ENCODE measurements at regions not wholly inside any gene's neighbourhood (a gene's known extent, or its start where the extent isn't known, plus 50 kb on each side); places are given as distances from the start of the nearest gene placed in this dataset.

DNA sequence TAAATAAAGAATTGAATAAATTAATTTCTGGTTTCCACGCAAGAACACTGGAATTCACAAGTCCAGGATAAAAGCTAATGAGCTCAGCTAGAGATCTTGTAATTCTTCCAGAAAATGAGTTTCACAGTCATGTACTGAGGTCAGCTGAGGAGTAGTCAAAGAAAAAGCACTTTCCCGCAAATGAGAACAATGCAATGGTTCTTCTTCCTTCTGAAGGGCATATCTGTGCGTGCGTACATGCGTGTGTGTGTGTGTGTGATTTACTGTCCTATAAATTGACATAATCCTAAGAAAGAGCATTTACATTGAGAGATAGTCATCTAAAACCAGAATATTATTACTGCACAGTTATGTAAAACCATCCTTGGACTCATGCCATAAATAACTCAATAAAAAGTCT lies 968.9 kb upstream of the EYS start:
- Histone ChIP-seq H3K4me3 (ENCODE audit: extremely low read depth in 1 of 4, insufficient read depth in 2 of 4, low read depth in 3 of 4, low read length in 4 of 4) (no peak overlapping the region), H3K27me3 (replicated peaks in 1 of 4; ENCODE audit: control insufficient read depth in 3 of 4, extremely low read depth in 1 of 4, insufficient read depth in 3 of 4, low read length in 3 of 4) (no peaks in the 10 kb centered on the region), H3K79me1 (ENCODE audit: low read depth, low read length) (no peaks in the 10 kb centered on the region), H4K5ac (ENCODE audit: insufficient read length, low read depth, low read length) (no peak overlapping the region), H4K20me1 (replicated peaks in 1 of 2; ENCODE audit: control insufficient read depth in 1 of 2, insufficient read depth in 2 of 2, low read length in 2 of 2) (no peaks in the 10 kb centered on the region), H3K4me1 (replicated peaks in 1 of 4; ENCODE audit: control insufficient read depth in 3 of 4, insufficient read depth in 4 of 4, low read length in 3 of 4) (no peaks in the 10 kb centered on the region), H3K23ac (ENCODE audit: insufficient read length) (no peak overlapping the region), H2AFZ (ENCODE audit: low read length) (no peak overlapping the region), H2BK120ac (replicated peaks; ENCODE audit: low read depth, low read length) (no peak overlapping the region), H3K4me2 (ENCODE audit: insufficient read depth in 1 of 2, low read depth in 2 of 2, low read length in 2 of 2) (no peak overlapping the region), H2BK12ac (ENCODE audit: low read depth, low read length) (no peak overlapping the region), H4K91ac (replicated peaks; ENCODE audit: insufficient read length, low read length) (no peak overlapping the region), H3K23me2 (ENCODE audit: low read depth, low read length) (no peaks in the 10 kb centered on the region), H3K4ac (replicated peaks; ENCODE audit: insufficient read length, low read depth, low read length) (no peak overlapping the region), H3K14ac (ENCODE audit: insufficient read length) (no peak overlapping the region), H4K8ac (ENCODE audit: extremely low read depth, insufficient read depth, low read length) (no peak overlapping the region), H3K56ac (replicated peaks; ENCODE audit: insufficient read length, low read depth, low read length) (no peak overlapping the region), H2BK15ac (ENCODE audit: low read length) (no peak overlapping the region), H3K36me3 (ENCODE audit: control insufficient read depth in 2 of 4, insufficient read depth in 4 of 4, low read length in 3 of 4) (no peaks in the 10 kb centered on the region), H3K27ac (ENCODE audit: low read depth, low read length) (no peak overlapping the region), H2AK5ac (ENCODE audit: low read depth, low read length) (no peak overlapping the region), H3K79me2 (ENCODE audit: control insufficient read depth in 1 of 2, insufficient read depth in 2 of 2, low read length in 2 of 2) (no peaks in the 10 kb centered on the region), H3K9me3 (ENCODE audit: insufficient read depth in 2 of 2, low read depth in 1 of 2, low read length in 1 of 2) (no peaks in the 10 kb centered on the region), H2BK5ac (ENCODE audit: low read depth, low read length) (no peak overlapping the region), H3K18ac (ENCODE audit: extremely low read depth, low read length) (no peak overlapping the region), H3K9ac (replicated peaks in 1 of 4; ENCODE audit: extremely low read depth in 1 of 4, low read depth in 3 of 4, low read length in 3 of 4) (no peak overlapping the region), H2BK20ac (ENCODE audit: low read length) (no peak overlapping the region)
- 97% methylated on average over 5 of the region's 5 CpGs; no CpG with 5 or more reads in 1 of the 2 experiments for WGBS, 2 experiments (ENCODE audit: extremely low coverage in 1 of 2, insufficient coverage in 1 of 2, insufficient read length in 1 of 2, insufficient replicate concordance in 2 of 2, low coverage in 1 of 2, low lambda C conversion rate in 2 of 2, missing lambda C conversion rate in 1 of 2)
- DNase-seq (ENCODE audit: low read depth in 1 of 2, low spot score in 2 of 2) (no peak), FAIRE-seq (no peak)
- POLR2A ChIA-PET (ENCODE audit: partially characterized antibody): no interaction called here
- CTCF ChIA-PET (ENCODE audit: partially characterized antibody): interaction anchor here (0.7 to 0.9 kb wide), 2 partner anchors 13 to 35 kb away, joined by 3 read pairs; no protein-coding TSS in a partner anchor
- TF ChIP-seq CBX5 (IDR thresholded peaks at IDR 0.05; ENCODE audit: low read depth, low read length): no peak
- TF ChIP-seq CREB1 (IDR thresholded peaks at IDR 0.05): no peak

Data from H1 (cell line).